Peyer's patch (tissue), 4 donors: ENCODE measurements at regions not wholly inside any gene's neighbourhood (a gene's known extent, or its start where the extent isn't known, plus 50 kb on each side); places are given as distances from the start of the nearest gene placed in this dataset.

Source experiments
- POLR2A ChIP-seq, 2 donors: fragments of 450-650 bp; IDR thresholded peaks; one replicate each; pipeline ENCODE4 v1.5.1; 2017; ENCODE audit warnings: antibody characterized with exemption in 2 of 2, mild to moderate bottlenecking in 2 of 2, moderate library complexity in 2 of 2
- TF ChIP-seq, protein P1 (sequence below), 6 experiments: fragments of 450-650 bp in 4 of 6; fragments of 200-600 bp in 2 of 6; sonication (generic) in 1 of 6; IDR thresholded peaks; one replicate each; pipeline ENCODE4 v1.5.1; 2017 to 2019; ENCODE audit warnings: antibody characterized with exemption in 6 of 6, mild to moderate bottlenecking in 3 of 6, moderate library complexity in 1 of 6

DNA sequence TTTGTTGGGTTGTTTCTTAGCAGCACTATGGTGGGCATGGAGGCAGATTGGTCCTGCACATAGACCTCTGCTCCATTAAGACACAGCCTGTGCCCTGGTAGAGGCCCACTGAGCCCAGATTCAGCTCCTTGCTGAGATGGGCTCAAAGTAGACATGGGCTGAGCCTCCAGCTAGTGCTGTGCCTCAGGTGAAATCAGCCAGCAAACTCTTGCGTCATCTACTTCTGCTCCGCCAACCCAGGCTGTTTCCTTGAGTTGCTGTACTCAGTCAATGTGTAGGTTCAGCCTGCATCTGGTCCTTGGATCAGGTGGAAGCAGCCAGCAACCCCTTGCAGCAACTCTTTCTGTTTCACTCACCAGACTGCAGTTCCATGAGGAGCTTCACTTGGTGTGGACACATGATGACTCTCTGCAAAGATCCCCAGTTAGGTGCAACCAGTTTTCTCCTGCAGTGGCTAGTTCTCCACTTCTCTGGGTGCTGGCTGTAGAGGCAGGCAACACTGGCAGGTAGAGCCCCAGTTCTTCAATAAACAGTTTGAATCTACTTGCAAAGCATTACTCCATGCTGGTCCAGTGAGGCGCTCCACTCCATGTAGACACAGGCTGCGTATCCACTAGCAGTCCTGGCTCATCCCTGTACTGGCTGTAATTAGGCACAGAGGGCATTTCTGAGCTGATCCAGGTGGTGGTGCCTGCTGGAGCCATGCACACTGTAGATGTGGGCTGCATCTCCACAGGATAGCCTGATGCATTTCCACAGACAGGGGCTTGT lies 199.0 kb upstream of the MAMLD1 start:
- TF ChIP-seq, protein P1, sequence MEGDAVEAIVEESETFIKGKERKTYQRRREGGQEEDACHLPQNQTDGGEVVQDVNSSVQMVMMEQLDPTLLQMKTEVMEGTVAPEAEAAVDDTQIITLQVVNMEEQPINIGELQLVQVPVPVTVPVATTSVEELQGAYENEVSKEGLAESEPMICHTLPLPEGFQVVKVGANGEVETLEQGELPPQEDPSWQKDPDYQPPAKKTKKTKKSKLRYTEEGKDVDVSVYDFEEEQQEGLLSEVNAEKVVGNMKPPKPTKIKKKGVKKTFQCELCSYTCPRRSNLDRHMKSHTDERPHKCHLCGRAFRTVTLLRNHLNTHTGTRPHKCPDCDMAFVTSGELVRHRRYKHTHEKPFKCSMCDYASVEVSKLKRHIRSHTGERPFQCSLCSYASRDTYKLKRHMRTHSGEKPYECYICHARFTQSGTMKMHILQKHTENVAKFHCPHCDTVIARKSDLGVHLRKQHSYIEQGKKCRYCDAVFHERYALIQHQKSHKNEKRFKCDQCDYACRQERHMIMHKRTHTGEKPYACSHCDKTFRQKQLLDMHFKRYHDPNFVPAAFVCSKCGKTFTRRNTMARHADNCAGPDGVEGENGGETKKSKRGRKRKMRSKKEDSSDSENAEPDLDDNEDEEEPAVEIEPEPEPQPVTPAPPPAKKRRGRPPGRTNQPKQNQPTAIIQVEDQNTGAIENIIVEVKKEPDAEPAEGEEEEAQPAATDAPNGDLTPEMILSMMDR (IDR thresholded peaks at IDR 0.05) = no peak
- TF ChIP-seq POLR2A (IDR thresholded peaks at IDR 0.05) = no peak
